Kasumi-1 (cell line): ENCODE measurements at regions not wholly inside any gene's neighbourhood (a gene's known extent, or its start where the extent isn't known, plus 50 kb on each side); places are given as distances from the start of the nearest gene placed in this dataset.
"Not testable (repeated sequence)": the region's sequence is repeated elsewhere in the genome, so short reads cannot be mapped to it uniquely, and the experiment has no call there.

Source experiments
- DNase-seq, 2 experiments: peaks; one replicate each; lab custom pipeline; 2025; lab: John Stamatoyannopoulos, UW

GRCh38 chr14:27608377-27608776, 1010.5 kb upstream of the NOVA1 start:
- DNase-seq, result no peak

GRCh38 chr14:27612121-27612520, 1014.3 kb upstream of the NOVA1 start:
- no peak for DNase-seq

GRCh38 chr14:27613102-27613501, 1015.3 kb upstream of the NOVA1 start:
- no peak for DNase-seq

- DNase-seq, result no peak
Measured at GRCh38 chr14:27623782-27624181, 1025.9 kb upstream of the NOVA1 start.

- DNase-seq, result no peak
Measured at GRCh38 chr14:27634056-27634970, 1036.5 kb upstream of the NOVA1 start.

- DNase-seq, result not testable (repeated sequence)
Measured at GRCh38 chr14:27640688-27641087, 1042.9 kb upstream of the NOVA1 start.

GRCh38 chr14:27642251-27642866, 1044.5 kb upstream of the NOVA1 start:
- no peak for DNase-seq

- no peak for DNase-seq
Measured at GRCh38 chr14:27660683-27661082, 1062.8 kb upstream of the NOVA1 start.

- DNase-seq, result no peak
Measured at GRCh38 chr14:27668531-27668930, 1070.7 kb upstream of the NOVA1 start.

- DNase-seq, result no peak
Measured at GRCh38 chr14:27672047-27672446, 1074.2 kb upstream of the NOVA1 start.

- DNase-seq, result not testable (repeated sequence)
Measured at GRCh38 chr14:27672811-27673737, 1075.2 kb upstream of the NOVA1 start.

- DNase-seq, result no peak
Measured at GRCh38 chr14:27686137-27686536, 1080.5 kb upstream of the FOXG1 start.

- no peak for DNase-seq
Measured at GRCh38 chr14:27688841-27689444, 1077.6 kb upstream of the FOXG1 start.

GRCh38 chr14:27712364-27712763, 1054.2 kb upstream of the FOXG1 start:
- DNase-seq, result no peak

GRCh38 chr14:27715561-27715960, 1051.0 kb upstream of the FOXG1 start:
- DNase-seq, result no peak

- no peak for DNase-seq
Measured at GRCh38 chr14:27721760-27722159, 1044.8 kb upstream of the FOXG1 start.

GRCh38 chr14:27725482-27725881, 1041.1 kb upstream of the FOXG1 start:
- no peak for DNase-seq

- DNase-seq, result no peak
Measured at GRCh38 chr14:27727251-27727770, 1039.3 kb upstream of the FOXG1 start.

GRCh38 chr14:27730204-27730603, 1036.4 kb upstream of the FOXG1 start:
- no peak for DNase-seq

GRCh38 chr14:27739657-27740156, 1026.9 kb upstream of the FOXG1 start:
- no peak for DNase-seq

- DNase-seq, result no peak
Measured at GRCh38 chr14:27750114-27750513, 1016.5 kb upstream of the FOXG1 start.
